Duodenal mucosa (tissue), 2 donors: ENCODE measurements at regions not wholly inside any gene's neighbourhood (a gene's known extent, or its start where the extent isn't known, plus 50 kb on each side); places are given as distances from the start of the nearest gene placed in this dataset.

ENCODE experiments used
- H3K27ac ChIP-seq: one replicate; pipeline ENCODE4 v1.7.0; 2013; ENCODE audit warnings: low read depth, low read length
- H3K27me3 ChIP-seq, 2 donors: one replicate each; pipeline ENCODE4 v1.7.0; 2013; ENCODE audit warnings: low read length in 2 of 2, control low read depth in 1 of 2; ENCODE audit not compliant: insufficient read depth in 2 of 2, control insufficient read depth in 1 of 2
- H3K36me3 ChIP-seq, 2 donors: one replicate each; pipeline ENCODE4 v1.7.0; 2013; ENCODE audit warnings: low read length in 2 of 2, control low read depth in 1 of 2; ENCODE audit not compliant: insufficient read depth in 2 of 2, control insufficient read depth in 1 of 2
- H3K4me1 ChIP-seq, 2 donors: one replicate each; pipeline ENCODE4 v1.7.0; 2013; ENCODE audit warnings: low read length in 2 of 2, control low read depth in 1 of 2; ENCODE audit not compliant: insufficient read depth in 2 of 2, control insufficient read depth in 1 of 2
- H3K4me3 ChIP-seq, 2 donors: one replicate each; pipeline ENCODE4 v1.7.0; 2013; ENCODE audit warnings: low read length in 2 of 2, low read depth in 1 of 2
- H3K9ac ChIP-seq, 2 donors: one replicate each; pipeline ENCODE4 v1.7.0; 2013; ENCODE audit warnings: low read length in 2 of 2, low read depth in 1 of 2
- H3K9me3 ChIP-seq, 2 donors: one replicate each; pipeline ENCODE4 v1.7.0; 2013; ENCODE audit warnings: low read length in 2 of 2, control low read depth in 1 of 2; ENCODE audit not compliant: control insufficient read depth in 1 of 2

GRCh38 chr6:105800398-105800797 lies 285.7 kb upstream of the PRDM1 start:
- no peak overlapping the region for H3K27ac ChIP-seq
- H3K9me3 ChIP-seq = no peaks in the 10 kb centered on the region
- H3K27me3 ChIP-seq = no peaks in the 10 kb centered on the region
- peaks cover 3 to 40% of the 10 kb centered on the region in 2 donors for H3K4me1 ChIP-seq
- no peak overlapping the region for H3K9ac ChIP-seq
- H3K4me3 ChIP-seq = no peak overlapping the region
- no peaks in the 10 kb centered on the region for H3K36me3 ChIP-seq

DNA sequence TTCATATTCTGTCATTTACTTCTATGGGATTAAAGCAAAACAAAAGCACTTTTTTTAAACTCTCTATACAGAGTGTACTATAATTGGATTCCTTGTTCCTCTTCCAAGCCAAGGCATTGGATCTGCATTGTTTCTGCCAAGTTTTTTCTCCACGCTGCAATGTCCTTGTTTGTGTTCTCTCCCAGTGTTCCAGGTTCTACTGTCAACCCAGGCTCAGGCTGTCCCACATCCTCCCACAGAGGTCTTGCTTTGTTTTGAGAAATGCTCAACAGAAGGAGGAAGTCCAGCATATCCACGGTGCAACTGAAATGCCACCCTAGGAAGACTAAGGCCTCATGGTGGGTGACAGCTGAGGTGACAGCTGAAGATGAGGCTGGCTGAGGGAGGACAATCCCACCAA lies 287.1 kb upstream of the PRDM1 start:
- Histone ChIP-seq H3K36me3 (no peaks in the 10 kb centered on the region), H3K9ac (no peak overlapping the region), H3K4me1 (peaks cover 9 to 51% of the 10 kb centered on the region in 2 donors), H3K4me3 (no peak overlapping the region), H3K27ac (no peak overlapping the region), H3K9me3 (no peaks in the 10 kb centered on the region), H3K27me3 (no peaks in the 10 kb centered on the region)

- no peaks in the 10 kb centered on the region for H3K36me3 ChIP-seq
- no peaks in the 10 kb centered on the region for H3K27me3 ChIP-seq
- H3K27ac ChIP-seq = no peak overlapping the region
- H3K9me3 ChIP-seq = no peaks in the 10 kb centered on the region
- no peak overlapping the region for H3K9ac ChIP-seq
- no peak overlapping the region for H3K4me3 ChIP-seq
- H3K4me1 ChIP-seq = peaks cover 18 to 59% of the 10 kb centered on the region in 2 donors
Measured at GRCh38 chr6:105797983-105798453, 288.1 kb upstream of the PRDM1 start.

GRCh38 chr6:105797286-105797979 lies 288.7 kb upstream of the PRDM1 start:
- Histone ChIP-seq H3K36me3 (no peaks in the 10 kb centered on the region), H3K27me3 (no peaks in the 10 kb centered on the region), H3K4me1 (peaks cover 24 to 65% of the 10 kb centered on the region in 2 donors), H3K4me3 (no peak overlapping the region), H3K9me3 (no peaks in the 10 kb centered on the region), H3K9ac (no peak overlapping the region), H3K27ac (no peak overlapping the region)

DNA sequence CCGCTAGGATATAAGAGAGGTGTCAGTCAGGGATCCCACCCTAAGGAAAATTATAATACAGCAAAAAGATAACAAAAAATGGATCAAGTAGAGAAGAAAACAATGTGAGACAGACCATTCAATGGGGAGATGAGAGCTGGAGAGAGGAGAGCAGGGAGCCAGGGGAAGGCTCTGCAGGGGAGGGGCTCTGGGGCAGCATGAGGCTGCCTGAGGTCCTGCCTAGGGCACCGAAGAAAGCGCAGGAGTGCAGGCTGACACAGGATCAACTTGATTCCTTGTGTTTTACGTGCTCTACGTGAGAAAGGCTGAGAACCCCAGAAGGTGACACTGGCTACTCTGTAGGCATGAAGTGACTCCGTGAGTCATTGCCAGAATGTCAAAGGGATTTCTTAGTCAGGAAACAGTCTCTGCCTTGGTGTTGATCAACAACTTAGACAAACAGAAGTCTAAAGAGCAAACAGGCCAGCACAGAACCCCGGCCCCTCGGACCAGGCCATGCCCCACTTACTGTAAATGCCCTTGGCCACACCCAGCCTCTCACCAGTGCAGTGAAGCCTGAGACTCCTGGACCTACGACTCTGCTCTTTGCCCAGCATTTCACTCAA lies 290.1 kb upstream of the PRDM1 start:
- Histone ChIP-seq H3K4me3 (no peak overlapping the region), H3K4me1 (peaks cover 35 to 79% of the 10 kb centered on the region in 2 donors), H3K36me3 (no peaks in the 10 kb centered on the region), H3K27ac (no peak overlapping the region), H3K27me3 (no peaks in the 10 kb centered on the region), H3K9me3 (no peaks in the 10 kb centered on the region), H3K9ac (no peak overlapping the region)

GRCh38 chr6:105795366-105795765 lies 290.8 kb upstream of the PRDM1 start:
- Histone ChIP-seq H3K9ac (no peak overlapping the region), H3K9me3 (no peaks in the 10 kb centered on the region), H3K27ac (no peak overlapping the region), H3K36me3 (no peaks in the 10 kb centered on the region), H3K27me3 (no peaks in the 10 kb centered on the region), H3K4me1 (peaks cover 35 to 79% of the 10 kb centered on the region in 2 donors), H3K4me3 (no peak overlapping the region)

DNA sequence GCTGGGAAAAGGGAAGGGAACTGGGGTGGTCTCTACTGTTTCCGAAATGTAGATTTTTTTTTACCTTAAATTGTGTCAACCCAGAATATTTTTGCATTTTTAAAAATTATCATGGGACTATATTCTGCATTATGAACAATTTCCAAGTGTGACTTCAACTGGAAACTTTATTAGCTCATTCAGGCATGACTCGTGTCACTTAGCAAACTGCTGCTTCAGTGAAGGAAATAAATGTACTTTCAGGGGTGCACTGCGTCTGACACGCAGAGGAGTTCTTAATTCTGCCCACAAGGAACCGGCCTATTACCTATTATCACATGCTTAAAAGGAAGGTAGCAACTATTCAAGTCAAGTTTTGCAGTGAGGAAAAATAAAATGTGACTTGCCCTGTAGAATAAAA lies 291.3 kb upstream of the PRDM1 start:
- H3K9me3 ChIP-seq = no peaks in the 10 kb centered on the region
- H3K4me1 ChIP-seq = peaks cover 35 to 82% of the 10 kb centered on the region in 2 donors
- no peaks in the 10 kb centered on the region for H3K36me3 ChIP-seq
- no peak overlapping the region for H3K27ac ChIP-seq
- H3K27me3 ChIP-seq = no peaks in the 10 kb centered on the region
- no peak overlapping the region for H3K9ac ChIP-seq
- H3K4me3 ChIP-seq = no peak overlapping the region

DNA sequence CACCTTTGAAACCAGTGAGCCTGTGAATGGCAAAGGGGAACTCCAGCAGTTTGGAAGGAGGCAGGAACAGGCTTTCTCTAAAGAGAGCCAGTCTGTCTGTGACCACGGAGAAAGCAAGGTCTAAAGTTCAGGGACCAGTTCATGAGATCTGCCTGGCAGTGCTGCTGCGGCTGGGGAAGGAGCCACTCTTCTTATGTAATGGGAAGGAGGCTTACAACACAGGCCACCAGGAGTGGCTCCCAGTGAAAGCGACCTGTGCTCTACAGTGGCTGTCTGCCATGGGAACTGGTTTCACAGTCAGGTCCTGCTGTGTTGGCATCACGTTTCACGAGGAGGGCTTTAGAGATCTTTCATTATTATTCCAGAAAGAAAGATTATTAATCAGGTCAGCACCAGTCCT lies 291.9 kb upstream of the PRDM1 start:
- Histone ChIP-seq H3K4me1 (peaks cover 35 to 85% of the 10 kb centered on the region in 2 donors), H3K27ac (no peak overlapping the region), H3K27me3 (no peaks in the 10 kb centered on the region), H3K36me3 (no peaks in the 10 kb centered on the region), H3K4me3 (no peak overlapping the region), H3K9ac (no peak overlapping the region), H3K9me3 (no peaks in the 10 kb centered on the region)

DNA sequence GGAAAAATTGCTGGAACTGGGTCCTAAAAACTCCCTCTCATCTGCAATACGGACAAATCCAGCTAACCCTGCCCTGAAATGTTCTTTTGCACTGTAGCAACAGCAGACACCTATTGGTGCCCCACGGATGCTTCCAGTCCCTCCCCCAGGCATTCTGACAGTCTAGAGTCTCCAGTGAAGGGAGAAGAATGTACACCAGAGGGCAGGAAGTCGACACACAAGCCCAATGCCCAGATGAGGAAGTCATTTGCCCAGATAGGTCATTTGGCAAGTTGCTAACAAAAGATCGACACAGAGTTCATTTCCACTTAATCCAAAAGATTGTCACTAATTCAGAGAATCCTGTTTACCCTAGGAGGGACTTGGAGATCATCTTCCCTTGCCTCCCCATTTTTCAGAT lies 293.0 kb upstream of the PRDM1 start:
- Histone ChIP-seq H3K27ac (no peak overlapping the region), H3K27me3 (no peaks in the 10 kb centered on the region), H3K9me3 (no peaks in the 10 kb centered on the region), H3K4me3 (no peak overlapping the region), H3K9ac (no peak overlapping the region), H3K4me1 (peaks cover 35 to 84% of the 10 kb centered on the region in 2 donors), H3K36me3 (no peaks in the 10 kb centered on the region)

GRCh38 chr6:105791583-105792318 lies 294.4 kb upstream of the PRDM1 start:
- H3K27me3 ChIP-seq = no peaks in the 10 kb centered on the region
- H3K4me3 ChIP-seq = no peak overlapping the region
- peak overlapping the region; percentile 34 for H3K27ac ChIP-seq
- H3K36me3 ChIP-seq = no peaks in the 10 kb centered on the region
- peaks cover 35 to 71% of the 10 kb centered on the region in 2 donors for H3K4me1 ChIP-seq
- no peak overlapping the region for H3K9ac ChIP-seq
- H3K9me3 ChIP-seq = no peaks in the 10 kb centered on the region
